ENCODE measurements at regions not wholly inside any gene's neighbourhood (a gene's known extent, or its start where the extent isn't known, plus 50 kb on each side); places are given as distances from the start of the nearest gene placed in this dataset.

DNA sequence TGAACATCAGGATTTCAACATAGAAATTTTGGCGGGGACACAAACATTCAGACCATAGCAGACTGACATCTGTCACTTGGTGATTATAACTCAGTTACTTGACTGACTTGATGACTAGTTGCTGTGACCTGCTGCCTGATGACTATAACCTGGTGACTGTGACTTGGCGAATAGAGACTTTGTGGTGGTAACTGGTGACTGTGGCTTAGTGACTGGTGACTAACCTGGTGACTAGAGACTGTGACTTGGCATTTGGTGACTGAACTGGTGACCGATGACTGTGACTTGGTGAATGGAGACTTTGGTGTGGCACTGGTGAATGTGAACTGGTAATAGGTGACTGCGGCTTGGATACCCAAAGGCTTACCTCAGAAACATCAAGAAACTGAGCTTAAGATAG is 563.1 kb upstream of the FAM98A start:
- TF ChIP-seq TAF1 (IDR thresholded peaks at IDR 0.05; ENCODE audit: borderline replicate concordance, low read depth, low read length) = no peak
- TF ChIP-seq POLR2AphosphoS5 (IDR thresholded peaks at IDR 0.05; ENCODE audit: low read depth, low read length) = no peak

All from SK-N-SH (cell line).